ENCODE measurements at regions not wholly inside any gene's neighbourhood (a gene's known extent, or its start where the extent isn't known, plus 50 kb on each side); places are given as distances from the start of the nearest gene placed in this dataset.

DNA sequence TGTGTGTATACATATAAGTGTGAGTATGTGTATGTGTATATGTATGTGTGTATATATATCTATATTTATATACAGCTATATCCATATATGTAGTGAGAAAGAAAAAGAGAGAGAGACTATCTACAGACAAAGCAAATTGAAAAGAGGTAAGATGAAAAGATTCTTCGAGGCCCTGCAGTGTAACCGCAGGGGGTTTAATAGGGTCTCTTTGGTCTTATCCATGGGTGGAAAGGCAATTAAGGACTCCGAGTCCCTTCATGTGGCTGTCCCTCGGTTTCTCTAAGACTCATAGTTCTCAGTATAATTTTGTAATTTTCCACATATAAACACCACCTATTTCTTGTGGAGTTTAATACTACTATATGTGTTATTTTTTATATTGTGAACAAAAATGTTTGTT lies 50.6 kb upstream of the JAZF1 start:
- TF ChIP-seq, protein P1, sequence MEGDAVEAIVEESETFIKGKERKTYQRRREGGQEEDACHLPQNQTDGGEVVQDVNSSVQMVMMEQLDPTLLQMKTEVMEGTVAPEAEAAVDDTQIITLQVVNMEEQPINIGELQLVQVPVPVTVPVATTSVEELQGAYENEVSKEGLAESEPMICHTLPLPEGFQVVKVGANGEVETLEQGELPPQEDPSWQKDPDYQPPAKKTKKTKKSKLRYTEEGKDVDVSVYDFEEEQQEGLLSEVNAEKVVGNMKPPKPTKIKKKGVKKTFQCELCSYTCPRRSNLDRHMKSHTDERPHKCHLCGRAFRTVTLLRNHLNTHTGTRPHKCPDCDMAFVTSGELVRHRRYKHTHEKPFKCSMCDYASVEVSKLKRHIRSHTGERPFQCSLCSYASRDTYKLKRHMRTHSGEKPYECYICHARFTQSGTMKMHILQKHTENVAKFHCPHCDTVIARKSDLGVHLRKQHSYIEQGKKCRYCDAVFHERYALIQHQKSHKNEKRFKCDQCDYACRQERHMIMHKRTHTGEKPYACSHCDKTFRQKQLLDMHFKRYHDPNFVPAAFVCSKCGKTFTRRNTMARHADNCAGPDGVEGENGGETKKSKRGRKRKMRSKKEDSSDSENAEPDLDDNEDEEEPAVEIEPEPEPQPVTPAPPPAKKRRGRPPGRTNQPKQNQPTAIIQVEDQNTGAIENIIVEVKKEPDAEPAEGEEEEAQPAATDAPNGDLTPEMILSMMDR (IDR thresholded peaks at IDR 0.05), result no peak

DNA sequence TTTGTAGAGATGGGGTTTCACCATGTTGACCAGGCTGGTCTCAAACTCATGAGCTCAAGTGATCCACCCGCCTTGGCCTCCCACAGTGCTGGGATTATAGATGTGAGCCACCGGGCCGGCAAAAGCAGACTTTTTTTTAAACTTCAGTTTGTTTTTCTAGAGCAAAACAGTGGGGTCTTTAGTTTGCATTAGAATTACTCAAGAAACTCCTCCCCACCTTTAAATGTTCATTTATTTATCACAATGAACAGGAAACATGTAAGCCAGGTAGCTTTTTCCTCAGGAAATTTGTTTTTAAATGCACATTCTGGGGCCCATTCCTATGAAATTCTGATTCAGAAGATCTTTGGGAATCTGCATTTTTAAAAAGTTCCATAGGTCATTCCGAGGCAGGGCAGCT lies 56.0 kb upstream of the JAZF1 start:
- TF ChIP-seq, protein P1 (IDR thresholded peaks at IDR 0.05), result no peak

DNA sequence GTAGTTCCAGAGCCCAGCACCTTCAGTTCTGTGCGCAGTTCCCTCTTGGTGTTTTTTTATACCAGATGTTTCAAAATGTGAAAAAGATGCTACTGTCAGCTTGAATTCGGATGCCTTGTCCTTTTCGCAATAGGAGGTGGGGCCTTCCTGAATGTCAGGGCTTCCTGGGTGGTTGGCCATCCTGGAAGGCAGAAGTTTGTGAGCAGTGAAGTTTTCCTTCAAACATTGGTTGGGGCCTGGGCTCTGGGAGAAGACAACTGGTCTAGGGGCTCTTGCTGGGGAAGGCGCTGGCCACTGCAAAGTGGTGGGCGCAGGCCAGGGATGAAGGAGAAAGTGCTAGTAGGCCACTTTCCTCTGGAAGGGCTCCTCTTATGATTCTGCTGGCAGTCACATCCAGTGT lies 56.8 kb upstream of the JAZF1 start:
- TF ChIP-seq, protein P1 (IDR thresholded peaks at IDR 0.05), result no peak

DNA sequence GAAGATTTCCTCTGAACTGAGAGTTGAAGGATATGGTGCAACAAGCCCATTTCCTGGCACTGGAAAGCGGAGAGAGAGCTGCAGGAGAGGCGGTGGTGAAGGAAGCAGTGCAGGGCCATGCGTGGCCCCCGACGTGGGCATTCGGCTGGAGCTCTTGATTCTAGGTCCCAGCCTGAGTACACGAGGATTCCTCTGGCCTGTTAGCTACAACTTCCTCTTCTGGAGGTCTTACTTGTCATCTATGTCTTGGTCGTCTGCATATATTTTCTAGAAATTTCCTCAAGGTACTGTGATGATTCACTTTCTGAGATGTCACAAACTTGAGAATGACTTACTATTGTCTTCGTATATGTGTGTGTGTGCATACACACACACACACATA lies 59.2 kb upstream of the JAZF1 start:
- TF ChIP-seq, protein P1 (IDR thresholded peaks at IDR 0.05), result no peak

DNA sequence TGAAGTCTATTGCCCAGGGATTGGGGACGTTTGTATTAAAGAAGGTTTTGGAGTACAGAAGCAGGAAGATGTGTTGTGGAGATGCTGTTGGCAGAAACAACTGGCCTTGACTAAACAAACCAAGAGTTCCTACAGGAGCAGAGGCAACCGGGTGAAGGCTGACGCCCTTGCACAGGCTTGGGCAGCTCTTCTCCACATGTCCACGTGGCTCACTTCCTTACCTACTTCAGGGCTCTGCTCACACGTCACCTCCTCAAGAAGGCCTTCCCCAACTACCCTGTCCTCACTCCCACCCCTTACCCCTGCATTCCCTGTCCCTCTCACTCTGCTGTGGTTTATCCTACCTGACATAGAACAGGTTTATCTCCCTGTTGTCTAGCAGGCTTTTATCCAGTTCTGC lies 59.9 kb upstream of the JAZF1 start:
- TF ChIP-seq, protein P1 (IDR thresholded peaks at IDR 0.05), result no peak

DNA sequence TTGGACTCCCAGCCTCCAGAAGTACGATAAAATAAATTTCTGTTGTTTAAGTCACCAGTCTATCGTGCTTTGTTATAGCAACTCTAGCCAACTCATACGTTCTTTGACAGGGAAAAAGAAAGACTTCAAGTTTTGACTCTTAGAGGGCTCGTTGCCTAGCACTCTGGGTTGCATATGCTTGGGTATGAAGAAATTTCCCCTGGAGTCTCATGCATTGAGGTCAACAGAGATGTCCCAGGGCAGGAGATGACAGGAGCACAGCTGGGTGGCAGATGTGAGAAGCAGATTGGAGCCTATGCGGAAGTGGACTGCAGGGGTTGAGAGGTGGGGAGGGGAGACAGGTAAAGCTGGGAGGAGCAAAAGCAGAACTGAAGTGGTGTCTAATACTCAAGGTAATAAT lies 63.3 kb upstream of the JAZF1 start:
- TF ChIP-seq, protein P1 (IDR thresholded peaks at IDR 0.05), result no peak

DNA sequence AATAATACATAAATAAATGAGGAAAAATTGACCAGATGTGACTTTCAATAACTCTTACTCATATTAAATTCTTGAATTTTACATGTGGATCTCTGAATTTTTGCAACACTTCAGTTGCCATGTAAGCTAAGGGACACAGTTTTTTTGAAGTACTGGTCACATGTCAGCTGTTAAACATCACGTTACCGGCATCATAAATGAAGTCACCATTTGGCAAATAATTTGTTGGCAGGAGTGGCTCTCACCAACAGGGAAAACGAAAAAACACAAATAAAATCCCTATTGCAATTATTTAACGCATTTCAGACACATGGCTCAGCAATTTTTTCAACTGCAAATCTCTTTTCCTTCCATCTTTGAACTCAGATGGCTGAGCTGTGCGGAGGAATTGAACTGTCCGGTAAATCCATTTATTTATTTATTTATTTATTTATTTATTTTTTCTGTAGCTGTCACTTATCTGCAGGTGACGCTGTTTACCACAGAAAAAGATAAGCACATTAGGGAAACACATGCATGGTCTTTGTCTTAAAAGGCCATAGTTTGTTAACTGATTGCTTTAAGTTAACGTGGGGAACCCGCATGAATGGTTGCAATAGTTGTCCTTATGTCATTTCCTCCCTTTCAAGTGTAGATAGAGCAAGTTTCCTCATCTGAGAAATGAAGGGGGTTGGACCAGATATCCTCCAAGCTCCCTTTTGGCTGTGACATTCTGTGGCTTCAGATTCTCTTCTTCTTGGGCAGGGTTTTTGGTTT lies 64.7 kb upstream of the JAZF1 start:
- TF ChIP-seq, protein P1 (IDR thresholded peaks at IDR 0.05), result no peak
